SK-N-SH (cell line): ENCODE measurements at regions not wholly inside any gene's neighbourhood (a gene's known extent, or its start where the extent isn't known, plus 50 kb on each side); places are given as distances from the start of the nearest gene placed in this dataset.

Experiments
- CTCF ChIA-PET: fragments of 300-600, 350-600 bp; formaldehyde crosslinking; extraction: SDS; loops from one replicate; lab custom pipeline; 2021; lab: Yijun Ruan, JAX
- POLR2A ChIA-PET: fragments of 350-600 bp; sonication (Branson Sonifier 250); formaldehyde crosslinking; extraction: SDS; loops from one replicate; lab custom pipeline; 2020; ENCODE audit warnings: antibody characterized with exemption, inconsistent platforms; lab: Yijun Ruan, JAX
- DNase-seq: peaks from one replicate; pipeline ENCODE4 v3.0.0; 2012
- H2AFZ ChIP-seq: fragments of 200-600 bp; sonication (generic); 2 replicates; pipeline ENCODE4 v1.8.1; 2016; ENCODE audit warnings: antibody characterized with exemption, mild to moderate bottlenecking, low read depth
- H3F3A ChIP-seq: fragments of 200-600 bp; sonication (generic); replicated peaks from 2 replicates; pipeline ENCODE3; 2016; ENCODE audit warnings: antibody characterized with exemption, mild to moderate bottlenecking; ENCODE audit not compliant: insufficient read depth
- H3K27ac ChIP-seq, 2 experiments: fragments of 200-500 bp in 1 of 2; fragments of 200-600 bp in 1 of 2; sonication (Bioruptor generic) in 1 of 2; sonication (generic), shearing (Covaris generic) in 1 of 2; 2 replicates each; pipeline versions ENCODE4 v1.5.1 to v1.6.1; 2014 to 2016; ENCODE audit warnings: low read depth in 2 of 2, inconsistent platforms in 1 of 2, low read length in 1 of 2, mild to moderate bottlenecking in 1 of 2, mixed read lengths in 1 of 2
- H3K27me3 ChIP-seq: fragments of 200-600 bp; sonication (generic), shearing (Covaris generic); 2 replicates; pipeline ENCODE4 v1.6.1; 2016; ENCODE audit warnings: mixed run types; ENCODE audit not compliant: insufficient read depth
- H3K36me3 ChIP-seq, 2 experiments: fragments of 200-500 bp in 1 of 2; fragments of 200-600 bp in 1 of 2; sonication (Bioruptor generic) in 1 of 2; sonication (generic) in 1 of 2; replicated peaks in 1 of 2; 2 replicates each; pipeline versions ENCODE3 to v1.5.1; 2014 to 2016; ENCODE audit warnings: low read length in 1 of 2, mild to moderate bottlenecking in 1 of 2; ENCODE audit not compliant: insufficient read depth in 2 of 2, control insufficient read depth in 1 of 2
- H3K4me1 ChIP-seq, 2 experiments: fragments of 200-500 bp in 1 of 2; fragments of 200-600 bp in 1 of 2; sonication (Bioruptor generic) in 1 of 2; sonication (generic), shearing (Covaris generic) in 1 of 2; 2 replicates each; pipeline versions ENCODE4 v1.5.1 to v1.6.1; 2014 to 2016; ENCODE audit warnings: low read depth in 1 of 2, low read length in 1 of 2, mixed run types in 1 of 2; ENCODE audit not compliant: insufficient read depth in 2 of 2, control insufficient read depth in 1 of 2
- H3K4me2 ChIP-seq: fragments of 200-600 bp; sonication (generic), shearing (Covaris generic); 2 replicates; pipeline ENCODE4 v1.6.1; 2017; ENCODE audit warnings: mixed run types
- H3K4me3 ChIP-seq, 2 experiments: fragments of 200-500 bp in 1 of 2; fragments of 200-600 bp in 1 of 2; sonication (Bioruptor generic) in 1 of 2; sonication (generic), shearing (Covaris generic) in 1 of 2; 2 replicates each; pipeline versions ENCODE4 v1.5.1 to v1.8.1; 2014 to 2016; ENCODE audit warnings: low read depth in 2 of 2, inconsistent platforms in 1 of 2, low read length in 1 of 2, mild to moderate bottlenecking in 1 of 2, mixed read lengths in 1 of 2, moderate library complexity in 1 of 2
- H3K79me2 ChIP-seq: fragments of 200-600 bp; sonication (generic); 2 replicates; pipeline ENCODE4 v1.8.1; 2017; ENCODE audit warnings: mild to moderate bottlenecking; ENCODE audit not compliant: insufficient read depth
- H3K9ac ChIP-seq: fragments of 200-600 bp; sonication (generic); 2 replicates; pipeline ENCODE4 v1.6.1; 2017; ENCODE audit warnings: mixed run types
- H3K9me2 ChIP-seq: fragments of 200-600 bp; sonication (generic); 2 replicates; pipeline ENCODE4 v1.6.1; 2017; ENCODE audit warnings: mixed run types
- H3K9me3 ChIP-seq: fragments of 200-600 bp; sonication (generic); 2 replicates; pipeline ENCODE4 v1.6.1; 2017; ENCODE audit warnings: mixed run types, mild to moderate bottlenecking, moderate library complexity
- H4K20me1 ChIP-seq: fragments of 200-600 bp; sonication (generic); 2 replicates; pipeline ENCODE4 v1.6.1; 2017; ENCODE audit warnings: mild to moderate bottlenecking, mixed run types; ENCODE audit not compliant: insufficient read depth
- EP300 ChIP-seq, 2 experiments: IDR thresholded peaks; 2 replicates each; pipeline versions ENCODE4 v1.4.0 to v1.6.1; 2012; ENCODE audit warnings: borderline replicate concordance in 1 of 2, low read depth in 1 of 2, low read length in 1 of 2
- FOSL2 ChIP-seq: IDR thresholded peaks from 2 replicates; pipeline ENCODE4 v1.4.0; 2012; ENCODE audit warnings: low read depth, mild to moderate bottlenecking, moderate library complexity, borderline replicate concordance
- FOXJ3 ChIP-seq: sonication (generic); formaldehyde crosslinking; IDR thresholded peaks from 2 replicates; pipeline ENCODE4 v1.5.1; 2020; ENCODE audit warnings: mild to moderate bottlenecking, missing genetic modification reagents
- FOXM1 ChIP-seq: IDR thresholded peaks from 2 replicates; pipeline ENCODE4 v1.4.0; 2012; ENCODE audit warnings: low read depth, mild to moderate bottlenecking
- GATA2 ChIP-seq: sonication (generic); formaldehyde crosslinking; IDR thresholded peaks from 2 replicates; pipeline ENCODE4 v1.5.0; 2020; ENCODE audit warnings: mild to moderate bottlenecking, missing genetic modification reagents
- MEF2A ChIP-seq: IDR thresholded peaks from 2 replicates; pipeline ENCODE4 v1.4.0; 2012; ENCODE audit warnings: low read depth, borderline replicate concordance
- MXI1 ChIP-seq: IDR thresholded peaks from 2 replicates; pipeline ENCODE4 v1.6.1; 2012; ENCODE audit warnings: mild to moderate bottlenecking, low read depth, low read length, improper control_type of control experiment
- POLR2AphosphoS5 ChIP-seq: IDR thresholded peaks from 2 replicates; pipeline ENCODE4 v1.6.1; 2012; ENCODE audit warnings: low read depth, low read length
- RAD21 ChIP-seq: IDR thresholded peaks from 2 replicates; pipeline ENCODE4 v1.6.1; 2012; ENCODE audit warnings: mild to moderate bottlenecking, low read length
- RFX5 ChIP-seq: IDR thresholded peaks from 2 replicates; pipeline ENCODE4 v1.6.1; 2012; ENCODE audit warnings: mild to moderate bottlenecking, improper control_type of control experiment, low read length
- TEAD4 ChIP-seq: IDR thresholded peaks from 2 replicates; pipeline ENCODE4 v1.4.0; 2012; ENCODE audit warnings: mild to moderate bottlenecking, borderline replicate concordance; ENCODE audit not compliant: insufficient read depth
- YY1 ChIP-seq: IDR thresholded peaks from 2 replicates; pipeline ENCODE4 v1.4.0; 2012; ENCODE audit warnings: low read depth, mild to moderate bottlenecking
- WGBS: methylation state at CpG from one replicate; pipeline ENCODE4 v1.1.6; 2017; ENCODE audit warnings: low lambda C conversion rate; 5-methylcytosine and 5-hydroxymethylcytosine counted together
- TF ChIP-seq, protein P1 (sequence below): IDR thresholded peaks from 2 replicates; pipeline ENCODE4 v1.4.0; 2012; ENCODE audit warnings: low read depth, borderline replicate concordance
- TF ChIP-seq, protein P2 (sequence below): IDR thresholded peaks from 2 replicates; pipeline ENCODE4; 2012

DNA sequence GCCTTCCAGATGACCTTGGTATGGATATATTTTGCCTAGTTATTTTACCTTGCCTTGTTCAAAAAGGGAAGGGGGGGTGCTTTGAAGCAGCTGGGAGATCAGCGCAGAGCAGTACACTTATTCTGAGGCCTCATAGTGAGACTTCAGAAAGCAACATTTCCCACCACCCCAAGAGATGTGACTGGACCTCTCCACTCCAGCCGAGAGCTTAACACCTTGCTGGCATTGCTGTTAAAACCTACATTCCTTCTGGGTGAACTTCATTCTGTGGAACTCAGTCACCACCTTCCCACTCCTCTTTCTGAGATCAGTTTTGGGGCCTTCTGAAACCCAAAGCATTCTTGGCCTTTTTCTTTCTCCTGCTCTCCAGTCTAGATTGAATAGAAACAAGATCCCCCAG is 148.7 kb downstream of the BARHL2 start:
- no peaks in the 10 kb centered on the region for H3F3A ChIP-seq
- peaks cover 12% of the 10 kb centered on the region; the same call in 1 of the 2 replicates for H3K27me3 ChIP-seq
- no peaks in the 10 kb centered on the region for H4K20me1 ChIP-seq
- no peak for DNase-seq
- no peaks in the 10 kb centered on the region for H3K9me3 ChIP-seq
- H3K9ac ChIP-seq = no peak overlapping the region
- H3K4me3 ChIP-seq = no peak overlapping the region
- no peak overlapping the region for H3K27ac ChIP-seq
- 0% methylated on average over 2 of the region's 2 CpGs for WGBS
- no peaks in the 10 kb centered on the region for H3K4me1 ChIP-seq
- no peaks in the 10 kb centered on the region for H3K79me2 ChIP-seq
- no peaks in the 10 kb centered on the region for H3K9me2 ChIP-seq
- TF ChIP-seq EP300 (IDR thresholded peaks at IDR 0.05; ENCODE audit: borderline replicate concordance in 1 of 2, low read depth in 1 of 2, low read length in 1 of 2) (no peak), POLR2AphosphoS5 (no peak), GATA2 (CRISPR knock-in tag) (no peak), YY1 (no peak), RAD21 (no peak), FOXJ3 (CRISPR knock-in tag) (no peak), RFX5 (no peak), MEF2A (no peak), TEAD4 (no peak), FOXM1 (no peak), FOSL2 (no peak)
- TF ChIP-seq, protein P1, sequence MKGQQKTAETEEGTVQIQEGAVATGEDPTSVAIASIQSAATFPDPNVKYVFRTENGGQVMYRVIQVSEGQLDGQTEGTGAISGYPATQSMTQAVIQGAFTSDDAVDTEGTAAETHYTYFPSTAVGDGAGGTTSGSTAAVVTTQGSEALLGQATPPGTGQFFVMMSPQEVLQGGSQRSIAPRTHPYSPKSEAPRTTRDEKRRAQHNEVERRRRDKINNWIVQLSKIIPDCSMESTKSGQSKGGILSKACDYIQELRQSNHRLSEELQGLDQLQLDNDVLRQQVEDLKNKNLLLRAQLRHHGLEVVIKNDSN = no peak
- TF ChIP-seq, protein P2, sequence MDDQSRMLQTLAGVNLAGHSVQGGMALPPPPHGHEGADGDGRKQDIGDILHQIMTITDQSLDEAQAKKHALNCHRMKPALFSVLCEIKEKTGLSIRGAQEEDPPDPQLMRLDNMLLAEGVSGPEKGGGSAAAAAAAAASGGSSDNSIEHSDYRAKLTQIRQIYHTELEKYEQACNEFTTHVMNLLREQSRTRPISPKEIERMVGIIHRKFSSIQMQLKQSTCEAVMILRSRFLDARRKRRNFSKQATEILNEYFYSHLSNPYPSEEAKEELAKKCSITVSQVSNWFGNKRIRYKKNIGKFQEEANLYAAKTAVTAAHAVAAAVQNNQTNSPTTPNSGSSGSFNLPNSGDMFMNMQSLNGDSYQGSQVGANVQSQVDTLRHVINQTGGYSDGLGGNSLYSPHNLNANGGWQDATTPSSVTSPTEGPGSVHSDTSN = no peak
- H2AFZ ChIP-seq = no peak overlapping the region
- H3K4me2 ChIP-seq = no peak overlapping the region
- POLR2A ChIA-PET = no interaction called here
- CTCF ChIA-PET = interaction anchor here (1.0 to 6.2 kb wide), 3 partner anchors 11 to 597 kb away, joined by 4 to 49 read pairs (median 4); no protein-coding TSS in a partner anchor
- H3K36me3 ChIP-seq = no peaks in the 10 kb centered on the region

DNA sequence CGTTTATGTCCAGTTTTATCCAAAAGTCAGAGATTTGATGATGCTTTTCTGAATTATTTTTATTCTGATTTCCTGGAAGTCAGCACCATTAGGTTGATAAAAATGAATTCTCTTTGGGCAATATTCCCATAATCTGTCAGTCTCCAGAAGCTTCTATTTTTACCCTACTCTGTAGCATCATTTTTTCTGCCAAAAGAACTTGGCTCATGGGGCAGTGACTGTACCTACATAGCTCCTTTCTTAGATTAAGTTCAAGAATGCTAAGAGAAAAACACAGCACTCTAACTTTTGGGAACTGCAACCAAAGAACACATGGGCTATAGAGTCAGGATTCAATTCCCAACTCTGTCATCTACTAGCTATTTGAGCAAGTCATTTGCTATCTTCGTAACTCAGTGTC is 152.9 kb downstream of the BARHL2 start:
- Histone ChIP-seq H3K4me3 (no peak overlapping the region), H3K9ac (no peak overlapping the region), H3K4me2 (no peak overlapping the region), H3K79me2 (no peaks in the 10 kb centered on the region), H3K36me3 (no peaks in the 10 kb centered on the region), H3K9me3 (no peaks in the 10 kb centered on the region), H3K4me1 (no peaks in the 10 kb centered on the region), H2AFZ (no peak overlapping the region), H3K27ac (no peak overlapping the region), H3K27me3 (peaks cover 12% of the 10 kb centered on the region; the same call in 1 of the 2 replicates), H3F3A (no peaks in the 10 kb centered on the region), H4K20me1 (no peaks in the 10 kb centered on the region), H3K9me2 (no peaks in the 10 kb centered on the region)
- WGBS = 0% methylated on average over 2 of the region's 2 CpGs
- no peak for DNase-seq
- no peak for TF ChIP-seq MXI1
- no peak for TF ChIP-seq RAD21
- TF ChIP-seq, protein P1 = no peak
- ChIA-PET POLR2A (no interaction called here), CTCF (interaction anchor here (1.7 kb wide), 1 partner anchor 14 kb away, joined by 7 read pairs; no protein-coding TSS in a partner anchor)
